ENCODE measurements at regions not wholly inside any gene's neighbourhood (a gene's known extent, or its start where the extent isn't known, plus 50 kb on each side); places are given as distances from the start of the nearest gene placed in this dataset.

DNA sequence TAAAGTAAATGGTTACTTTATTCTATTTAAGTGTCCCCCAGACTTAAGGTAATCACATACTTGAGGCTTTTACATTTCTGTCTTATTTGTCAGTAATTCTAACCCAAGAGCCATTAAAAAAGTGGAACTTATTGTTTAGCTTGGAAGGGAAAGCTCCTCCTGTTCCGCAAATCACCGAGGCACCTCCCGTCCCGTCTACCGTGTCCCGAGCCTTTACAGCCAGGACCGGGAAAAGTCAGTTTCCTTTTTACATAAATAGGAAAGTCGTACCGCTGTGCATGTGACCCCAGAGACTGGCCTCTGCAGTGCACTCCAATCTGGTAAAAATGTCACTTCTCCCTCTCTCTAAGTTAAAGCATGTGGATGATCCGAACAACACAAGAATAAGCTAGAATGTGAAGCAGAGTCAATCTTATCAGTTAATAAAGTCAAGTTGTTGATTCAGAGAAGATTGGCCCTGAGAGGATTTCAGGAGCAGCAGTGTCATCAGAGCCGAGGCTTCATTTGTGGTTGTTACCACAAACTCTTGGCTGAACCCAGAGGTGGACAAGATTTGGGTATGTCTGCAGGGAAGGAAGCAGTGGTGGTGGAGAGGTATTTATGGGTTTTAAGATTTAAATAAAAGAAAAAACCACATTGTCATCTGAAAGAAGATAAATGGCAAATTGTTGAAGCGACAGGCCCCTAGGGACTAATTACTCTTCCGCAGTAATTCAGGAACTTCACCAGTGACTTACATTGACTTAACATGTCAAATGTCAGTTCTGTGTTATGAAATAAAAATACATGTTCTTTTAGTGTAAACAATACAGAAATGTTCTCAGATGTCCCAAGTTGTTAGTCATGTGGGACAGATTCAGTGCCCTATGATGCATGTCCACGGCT, 316.6 kb upstream of the ZNF32 start:
- Histone ChIP-seq H3K4me1 (ENCODE audit: control insufficient read depth in 1 of 2, insufficient read depth in 2 of 2, low read depth in 1 of 2, low read length in 1 of 2) (no peaks in the 10 kb centered on the region; a peak in 1 of 4 replicates), H3K27ac (ENCODE audit: low read depth in 2 of 2, low read length in 1 of 2) (no peak overlapping the region), H3K4me2 (no peak overlapping the region), H2AFZ (ENCODE audit: low read depth) (no peak overlapping the region), H3K27me3 (ENCODE audit: insufficient read depth) (no peaks in the 10 kb centered on the region), H3K79me2 (ENCODE audit: insufficient read depth) (no peaks in the 10 kb centered on the region), H3K36me3 (replicated peaks in 1 of 2; ENCODE audit: control insufficient read depth in 1 of 2, insufficient read depth in 2 of 2, low read length in 1 of 2) (no peaks in the 10 kb centered on the region), H3K9me2 (no peaks in the 10 kb centered on the region), H3K9ac (no peak overlapping the region), H3K4me3 (ENCODE audit: low read depth in 2 of 2, low read length in 1 of 2) (no peak overlapping the region), H4K20me1 (ENCODE audit: insufficient read depth) (no peaks in the 10 kb centered on the region), H3F3A (replicated peaks; ENCODE audit: insufficient read depth) (no peaks in the 10 kb centered on the region), H3K9me3 (no peaks in the 10 kb centered on the region)
- 64% methylated on average over 14 of the region's 14 CpGs for WGBS (ENCODE audit: low lambda C conversion rate)
- DNase-seq, result no peak
- POLR2A ChIA-PET, result no interaction called here
- CTCF ChIA-PET, result no interaction called here
- no peak for TF ChIP-seq SIN3A (IDR thresholded peaks at IDR 0.05; ENCODE audit: borderline replicate concordance, low read depth, low read length)
- TF ChIP-seq, protein P1, sequence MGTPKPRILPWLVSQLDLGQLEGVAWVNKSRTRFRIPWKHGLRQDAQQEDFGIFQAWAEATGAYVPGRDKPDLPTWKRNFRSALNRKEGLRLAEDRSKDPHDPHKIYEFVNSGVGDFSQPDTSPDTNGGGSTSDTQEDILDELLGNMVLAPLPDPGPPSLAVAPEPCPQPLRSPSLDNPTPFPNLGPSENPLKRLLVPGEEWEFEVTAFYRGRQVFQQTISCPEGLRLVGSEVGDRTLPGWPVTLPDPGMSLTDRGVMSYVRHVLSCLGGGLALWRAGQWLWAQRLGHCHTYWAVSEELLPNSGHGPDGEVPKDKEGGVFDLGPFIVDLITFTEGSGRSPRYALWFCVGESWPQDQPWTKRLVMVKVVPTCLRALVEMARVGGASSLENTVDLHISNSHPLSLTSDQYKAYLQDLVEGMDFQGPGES (IDR thresholded peaks at IDR 0.05; ENCODE audit: low read depth, low read length), result no peak
- TF ChIP-seq FOXM1 (IDR thresholded peaks at IDR 0.05; ENCODE audit: low read depth), result no peak
- no peak for TF ChIP-seq RXRA (IDR thresholded peaks at IDR 0.05; ENCODE audit: borderline replicate concordance, low read depth)
- no peak for TF ChIP-seq NRF1 (IDR thresholded peaks at IDR 0.05; ENCODE audit: low read depth, low read length)
- TF ChIP-seq FOXJ3 (CRISPR knock-in tag; IDR thresholded peaks at IDR 0.05), result no peak
- no peak for TF ChIP-seq RAD21 (IDR thresholded peaks at IDR 0.05; ENCODE audit: low read length)
- TF ChIP-seq, protein P2, sequence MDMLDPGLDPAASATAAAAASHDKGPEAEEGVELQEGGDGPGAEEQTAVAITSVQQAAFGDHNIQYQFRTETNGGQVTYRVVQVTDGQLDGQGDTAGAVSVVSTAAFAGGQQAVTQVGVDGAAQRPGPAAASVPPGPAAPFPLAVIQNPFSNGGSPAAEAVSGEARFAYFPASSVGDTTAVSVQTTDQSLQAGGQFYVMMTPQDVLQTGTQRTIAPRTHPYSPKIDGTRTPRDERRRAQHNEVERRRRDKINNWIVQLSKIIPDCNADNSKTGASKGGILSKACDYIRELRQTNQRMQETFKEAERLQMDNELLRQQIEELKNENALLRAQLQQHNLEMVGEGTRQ (IDR thresholded peaks at IDR 0.05; ENCODE audit: borderline replicate concordance, low read depth, low read length), result no peak
- no peak for TF ChIP-seq RFX5 (IDR thresholded peaks at IDR 0.05; ENCODE audit: low read length)
- no peak for TF ChIP-seq EP300 (IDR thresholded peaks at IDR 0.05; ENCODE audit: borderline replicate concordance in 1 of 2, low read depth in 1 of 2, low read length in 1 of 2)
- no peak for TF ChIP-seq FOSL2 (IDR thresholded peaks at IDR 0.05; ENCODE audit: borderline replicate concordance, low read depth)
- TF ChIP-seq, protein P3, sequence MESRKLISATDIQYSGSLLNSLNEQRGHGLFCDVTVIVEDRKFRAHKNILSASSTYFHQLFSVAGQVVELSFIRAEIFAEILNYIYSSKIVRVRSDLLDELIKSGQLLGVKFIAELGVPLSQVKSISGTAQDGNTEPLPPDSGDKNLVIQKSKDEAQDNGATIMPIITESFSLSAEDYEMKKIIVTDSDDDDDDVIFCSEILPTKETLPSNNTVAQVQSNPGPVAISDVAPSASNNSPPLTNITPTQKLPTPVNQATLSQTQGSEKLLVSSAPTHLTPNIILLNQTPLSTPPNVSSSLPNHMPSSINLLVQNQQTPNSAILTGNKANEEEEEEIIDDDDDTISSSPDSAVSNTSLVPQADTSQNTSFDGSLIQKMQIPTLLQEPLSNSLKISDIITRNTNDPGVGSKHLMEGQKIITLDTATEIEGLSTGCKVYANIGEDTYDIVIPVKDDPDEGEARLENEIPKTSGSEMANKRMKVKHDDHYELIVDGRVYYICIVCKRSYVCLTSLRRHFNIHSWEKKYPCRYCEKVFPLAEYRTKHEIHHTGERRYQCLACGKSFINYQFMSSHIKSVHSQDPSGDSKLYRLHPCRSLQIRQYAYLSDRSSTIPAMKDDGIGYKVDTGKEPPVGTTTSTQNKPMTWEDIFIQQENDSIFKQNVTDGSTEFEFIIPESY (IDR thresholded peaks at IDR 0.05; ENCODE audit: borderline replicate concordance, low read depth), result no peak
- TF ChIP-seq, protein P4, sequence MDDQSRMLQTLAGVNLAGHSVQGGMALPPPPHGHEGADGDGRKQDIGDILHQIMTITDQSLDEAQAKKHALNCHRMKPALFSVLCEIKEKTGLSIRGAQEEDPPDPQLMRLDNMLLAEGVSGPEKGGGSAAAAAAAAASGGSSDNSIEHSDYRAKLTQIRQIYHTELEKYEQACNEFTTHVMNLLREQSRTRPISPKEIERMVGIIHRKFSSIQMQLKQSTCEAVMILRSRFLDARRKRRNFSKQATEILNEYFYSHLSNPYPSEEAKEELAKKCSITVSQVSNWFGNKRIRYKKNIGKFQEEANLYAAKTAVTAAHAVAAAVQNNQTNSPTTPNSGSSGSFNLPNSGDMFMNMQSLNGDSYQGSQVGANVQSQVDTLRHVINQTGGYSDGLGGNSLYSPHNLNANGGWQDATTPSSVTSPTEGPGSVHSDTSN (IDR thresholded peaks at IDR 0.05), result no peak
